Hematopoietic multipotent progenitor cell treated with erythropoietin and hydrocortisone succinate and interleukin-3 and kit ligand, for 17 days (in vitro differentiated cells): ENCODE measurements at regions not wholly inside any gene's neighbourhood (a gene's known extent, or its start where the extent isn't known, plus 50 kb on each side); places are given as distances from the start of the nearest gene placed in this dataset.

ENCODE experiments used
- DNase-seq: peaks from one replicate; pipeline ENCODE4 v3.0.0-alpha.2; 2015; ENCODE audit warnings: low spot score

GRCh38 chr12:28937196-28937595 is 211.9 kb upstream of the FAR2 start:
- DNase-seq, result no peak

GRCh38 chr12:28938056-28938455 is 211.0 kb upstream of the FAR2 start:
- DNase-seq, result no peak

- no peak for DNase-seq
Measured at GRCh38 chr12:28938581-28939235, 210.4 kb upstream of the FAR2 start.

- DNase-seq, result no peak
Measured at GRCh38 chr12:28939427-28939826, 209.7 kb upstream of the FAR2 start.

- no peak for DNase-seq
Measured at GRCh38 chr12:28941248-28941647, 207.8 kb upstream of the FAR2 start.

- no peak for DNase-seq
Measured at GRCh38 chr12:28946361-28946760, 202.7 kb upstream of the FAR2 start.

GRCh38 chr12:28948685-28949084 is 200.4 kb upstream of the FAR2 start:
- DNase-seq, result no peak

GRCh38 chr12:28949184-28949583 is 199.9 kb upstream of the FAR2 start:
- DNase-seq, result no peak

- no peak for DNase-seq
Measured at GRCh38 chr12:28950049-28950448, 199.0 kb upstream of the FAR2 start.

- no peak for DNase-seq
Measured at GRCh38 chr12:28951935-28952334, 197.1 kb upstream of the FAR2 start.

GRCh38 chr12:28954333-28954732 is 194.7 kb upstream of the FAR2 start:
- DNase-seq, result no peak

GRCh38 chr12:28955491-28955890 is 193.6 kb upstream of the FAR2 start:
- no peak for DNase-seq

- DNase-seq, result no peak
Measured at GRCh38 chr12:28955931-28956330, 193.1 kb upstream of the FAR2 start.

- DNase-seq, result no peak
Measured at GRCh38 chr12:28958553-28959195, 190.4 kb upstream of the FAR2 start.

GRCh38 chr12:28961948-28962384 is 187.1 kb upstream of the FAR2 start:
- DNase-seq, result no peak

- no peak for DNase-seq
Measured at GRCh38 chr12:28963554-28963953, 185.5 kb upstream of the FAR2 start.

- no peak for DNase-seq
Measured at GRCh38 chr12:28966046-28966780, 182.9 kb upstream of the FAR2 start.

- no peak for DNase-seq
Measured at GRCh38 chr12:28967426-28967825, 181.7 kb upstream of the FAR2 start.

GRCh38 chr12:28973491-28973890 is 175.6 kb upstream of the FAR2 start:
- no peak for DNase-seq

GRCh38 chr12:28974166-28974565 is 174.9 kb upstream of the FAR2 start:
- DNase-seq, result no peak

GRCh38 chr12:28974883-28975282 is 174.2 kb upstream of the FAR2 start:
- no peak for DNase-seq

- DNase-seq, result no peak
Measured at GRCh38 chr12:28975564-28976340, 173.3 kb upstream of the FAR2 start.

GRCh38 chr12:28980436-28980835 is 168.6 kb upstream of the FAR2 start:
- no peak for DNase-seq
